Mesodermal cell (in vitro differentiated cells): ENCODE measurements at regions not wholly inside any gene's neighbourhood (a gene's known extent, or its start where the extent isn't known, plus 50 kb on each side); places are given as distances from the start of the nearest gene placed in this dataset.

Source experiments
- H3K27ac ChIP-seq: 2 replicates; pipeline ENCODE4 v1.7.0; 2013; ENCODE audit warnings: mild to moderate bottlenecking, low read depth, low read length, moderate library complexity; ENCODE audit not compliant: severe bottlenecking
- H3K36me3 ChIP-seq: 2 replicates; pipeline ENCODE4 v1.7.1; 2013; ENCODE audit warnings: mild to moderate bottlenecking, low read length, moderate library complexity; ENCODE audit not compliant: control insufficient read depth, insufficient read depth
- H3K4me1 ChIP-seq: one replicate; pipeline ENCODE4 v1.7.1; 2013; ENCODE audit warnings: mild to moderate bottlenecking, low read length; ENCODE audit not compliant: insufficient read depth, control insufficient read depth, poor library complexity, severe bottlenecking
- H3K4me3 ChIP-seq: 2 replicates; pipeline ENCODE4 v1.7.0; 2013; ENCODE audit warnings: low read length, control low read depth, mild to moderate bottlenecking; ENCODE audit not compliant: insufficient read depth, poor library complexity, severe bottlenecking; ENCODE audit errors: extremely low read depth
- H3K9me3 ChIP-seq: 2 replicates; pipeline ENCODE4 v1.7.1; 2013; ENCODE audit warnings: mild to moderate bottlenecking, low read length, moderate library complexity; ENCODE audit not compliant: control insufficient read depth
- WGBS, 2 experiments: methylation state at CpG; one replicate each; pipeline ENCODE4 v1.1.5; 2013; ENCODE audit warnings: missing lambda C conversion rate in 2 of 2; ENCODE audit not compliant: insufficient coverage in 2 of 2; 5-methylcytosine and 5-hydroxymethylcytosine counted together

- Histone ChIP-seq H3K36me3 (no peaks in the 10 kb centered on the region), H3K9me3 (no peaks in the 10 kb centered on the region), H3K27ac (no peak overlapping the region), H3K4me3 (no peak overlapping the region), H3K4me1 (no peaks in the 10 kb centered on the region)
- 100% methylated on average over 1 of the region's 3 CpGs; no CpG with 5 or more reads in 1 of the 2 experiments for WGBS, 2 experiments
Observed at GRCh38 chr21:16177532-16177931, 447.8 kb downstream of the USP25 start.

GRCh38 chr21:16179773-16180172 lies 450.0 kb downstream of the USP25 start:
- H3K4me1 ChIP-seq, result no peaks in the 10 kb centered on the region
- no peak overlapping the region for H3K4me3 ChIP-seq
- 83% methylated on average over 1 of the region's 3 CpGs; no CpG with 5 or more reads in 1 of the 2 experiments for WGBS, 2 experiments
- H3K9me3 ChIP-seq, result no peaks in the 10 kb centered on the region
- peak overlapping the region; percentile 36 for H3K27ac ChIP-seq
- no peaks in the 10 kb centered on the region for H3K36me3 ChIP-seq

GRCh38 chr21:16180614-16181013 lies 450.8 kb downstream of the USP25 start:
- Histone ChIP-seq H3K9me3 (no peaks in the 10 kb centered on the region), H3K27ac (no peak overlapping the region), H3K4me1 (no peaks in the 10 kb centered on the region), H3K36me3 (no peaks in the 10 kb centered on the region), H3K4me3 (no peak overlapping the region)
- 80% methylated on average over 1 of the region's 3 CpGs; no CpG with 5 or more reads in 1 of the 2 experiments for WGBS, 2 experiments

DNA sequence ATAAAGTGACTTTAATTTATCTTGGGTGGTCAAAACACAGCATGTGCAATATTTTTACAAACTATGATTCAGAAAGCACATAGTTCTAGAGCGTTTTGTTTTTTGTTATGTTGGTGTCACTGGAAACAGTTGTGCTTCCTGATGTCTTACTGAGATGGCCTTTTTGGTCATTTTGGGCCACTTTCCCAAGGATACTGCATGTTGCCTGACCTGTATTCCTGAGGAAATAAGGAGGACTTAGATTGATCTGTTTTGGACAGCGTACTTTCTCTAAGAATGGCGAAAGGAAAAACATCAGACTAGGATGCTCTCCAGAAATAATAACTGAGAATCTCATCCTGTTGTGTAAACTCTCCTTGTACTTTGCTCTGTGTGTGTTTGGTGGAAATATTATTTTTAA lies 451.2 kb downstream of the USP25 start:
- H3K4me1 ChIP-seq, result no peaks in the 10 kb centered on the region
- no peaks in the 10 kb centered on the region for H3K9me3 ChIP-seq
- H3K36me3 ChIP-seq, result no peaks in the 10 kb centered on the region
- H3K4me3 ChIP-seq, result no peak overlapping the region
- no peak overlapping the region for H3K27ac ChIP-seq
- 100% methylated on average over 2 of the region's 3 CpGs for WGBS, 2 experiments

DNA sequence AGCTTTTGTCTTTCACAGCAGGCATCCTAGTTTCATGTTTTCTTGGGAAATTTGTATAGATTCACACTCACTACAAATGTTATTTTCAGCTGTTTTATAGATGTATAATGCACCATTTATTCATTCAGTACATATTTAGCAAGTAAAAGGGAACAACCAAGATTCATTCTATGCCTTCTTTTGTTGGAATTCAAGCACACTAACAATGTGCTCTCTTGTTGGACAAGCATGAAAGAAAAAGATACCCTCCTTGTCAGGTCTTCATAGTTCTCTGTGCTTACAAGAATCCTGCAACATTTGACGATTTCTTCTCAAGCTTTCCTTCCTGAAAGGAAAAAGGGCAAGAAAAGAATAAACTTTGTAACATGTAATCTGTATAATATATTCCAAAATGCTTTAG lies 456.0 kb downstream of the USP25 start:
- Histone ChIP-seq H3K27ac (no peak overlapping the region), H3K36me3 (no peaks in the 10 kb centered on the region), H3K4me3 (no peak overlapping the region), H3K4me1 (peaks cover 3% of the 10 kb centered on the region), H3K9me3 (no peaks in the 10 kb centered on the region)
- no CpG with 5 or more reads among the region's 1 CpG for WGBS, 2 experiments

DNA sequence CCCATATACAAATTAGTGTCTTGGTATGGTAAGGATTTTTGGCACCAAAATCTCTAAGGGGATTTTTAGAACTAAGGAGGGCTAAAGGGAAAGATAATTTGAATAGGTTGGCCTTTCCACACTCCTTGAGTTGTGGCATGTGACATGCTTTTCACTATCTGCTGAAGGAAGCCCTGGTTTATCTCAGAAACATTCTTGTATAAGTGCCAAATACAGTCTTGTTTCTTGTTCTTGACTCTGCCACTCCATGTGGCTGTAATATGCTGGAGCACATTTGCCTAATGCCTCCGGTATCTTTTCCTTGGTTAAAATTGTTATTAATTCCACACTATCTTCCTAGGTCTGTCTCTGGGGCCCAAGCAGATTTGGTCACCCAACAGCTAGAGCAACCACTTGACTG lies 457.0 kb downstream of the USP25 start:
- Histone ChIP-seq H3K36me3 (no peaks in the 10 kb centered on the region), H3K27ac (no peak overlapping the region), H3K9me3 (no peaks in the 10 kb centered on the region), H3K4me1 (peaks cover 3% of the 10 kb centered on the region), H3K4me3 (no peak overlapping the region)
- WGBS, 2 experiments, result no CpG with 5 or more reads among the region's 1 CpG

DNA sequence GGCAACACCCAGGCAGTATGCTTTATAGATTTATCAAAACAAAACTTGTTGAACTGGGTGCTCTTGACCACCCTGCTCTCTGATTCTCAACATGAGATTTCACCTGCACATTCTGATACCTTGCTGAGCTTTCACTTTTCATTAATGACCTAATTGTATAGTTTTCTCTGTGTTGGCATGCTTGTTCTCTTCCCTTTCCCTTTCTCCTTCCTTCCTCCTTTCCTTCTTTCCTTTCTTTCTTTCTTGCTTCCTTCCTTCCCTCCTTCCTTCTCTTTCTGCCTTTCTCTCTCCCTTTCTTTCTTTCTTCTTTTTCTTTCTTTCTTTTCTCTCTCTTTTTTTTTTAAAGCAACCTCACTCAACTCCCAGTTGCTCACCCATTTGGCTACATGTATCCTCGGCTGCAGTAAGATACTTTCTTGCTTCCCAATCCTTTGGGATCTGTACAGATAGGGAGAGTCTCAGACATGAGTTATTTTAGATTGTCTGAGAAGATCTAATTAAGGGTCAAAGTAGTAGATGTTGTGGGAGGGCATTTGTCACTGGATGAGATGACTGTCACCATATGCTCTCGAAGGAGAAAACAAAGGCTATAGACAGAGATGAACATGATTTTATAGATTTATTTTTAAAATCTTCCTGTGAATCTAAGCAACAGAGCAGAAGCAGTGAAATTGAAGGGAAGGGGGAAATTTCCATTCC lies 458.0 kb downstream of the USP25 start:
- 80% methylated on average over 1 of the region's 2 CpGs; no CpG with 5 or more reads in 1 of the 2 experiments for WGBS, 2 experiments
- H3K9me3 ChIP-seq, result no peaks in the 10 kb centered on the region
- no peak overlapping the region for H3K4me3 ChIP-seq
- peaks cover 3% of the 10 kb centered on the region for H3K4me1 ChIP-seq
- H3K27ac ChIP-seq, result no peak overlapping the region
- H3K36me3 ChIP-seq, result no peaks in the 10 kb centered on the region

DNA sequence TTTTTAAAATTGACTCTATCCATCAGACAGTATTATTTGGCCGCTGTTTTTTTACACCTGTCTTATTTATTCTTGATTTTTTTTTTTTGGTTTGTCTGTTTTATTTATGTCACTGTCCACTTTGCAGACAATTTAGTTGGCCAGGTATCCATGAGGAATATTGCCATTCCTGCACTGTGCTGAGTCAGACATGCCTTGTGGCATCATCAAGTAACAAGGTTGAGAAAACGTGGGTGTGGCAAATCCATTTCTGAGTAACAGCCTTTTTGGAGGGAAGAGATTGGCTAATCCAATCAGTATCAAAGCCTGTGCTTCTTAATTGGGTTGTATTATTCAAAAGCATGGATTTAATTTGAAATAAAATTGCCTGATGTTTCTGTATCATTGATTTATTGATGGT lies 463.1 kb downstream of the USP25 start:
- H3K36me3 ChIP-seq, result no peaks in the 10 kb centered on the region
- no peak overlapping the region for H3K27ac ChIP-seq
- peaks cover 7% of the 10 kb centered on the region for H3K4me1 ChIP-seq
- H3K4me3 ChIP-seq, result no peak overlapping the region
- H3K9me3 ChIP-seq, result no peaks in the 10 kb centered on the region
- WGBS, 2 experiments, result 75 to 79% methylated on average over 1 of the region's 2 CpGs

GRCh38 chr21:16193496-16194094 lies 463.8 kb downstream of the USP25 start:
- WGBS, 2 experiments, result no CpG with 5 or more reads among the region's 2 CpGs
- H3K4me1 ChIP-seq, result peaks cover 7% of the 10 kb centered on the region
- H3K27ac ChIP-seq, result peak overlapping the region; percentile 92
- no peaks in the 10 kb centered on the region for H3K36me3 ChIP-seq
- H3K9me3 ChIP-seq, result no peaks in the 10 kb centered on the region
- no peak overlapping the region for H3K4me3 ChIP-seq

GRCh38 chr21:16194095-16194787 lies 464.5 kb downstream of the USP25 start:
- 22 to 46% methylated on average over 5 of the region's 9 CpGs for WGBS, 2 experiments
- H3K4me3 ChIP-seq, result peak overlapping the region; percentile 24

More at GRCh38 chr21:16194095-16194787, 464.5 kb downstream of the USP25 start:
- Histone ChIP-seq H3K36me3 (no peaks in the 10 kb centered on the region), H3K9me3 (no peaks in the 10 kb centered on the region), H3K27ac (peak overlapping the region; percentile 92), H3K4me1 (peaks cover 7% of the 10 kb centered on the region)
